SKM-1 (cell line): ENCODE measurements at regions not wholly inside any gene's neighbourhood (a gene's known extent, or its start where the extent isn't known, plus 50 kb on each side); places are given as distances from the start of the nearest gene placed in this dataset.

Experiments used
- DNase-seq: peaks from one replicate; lab custom pipeline; 2025; ENCODE audit not compliant: unreplicated experiment; lab: John Stamatoyannopoulos, UW

DNA sequence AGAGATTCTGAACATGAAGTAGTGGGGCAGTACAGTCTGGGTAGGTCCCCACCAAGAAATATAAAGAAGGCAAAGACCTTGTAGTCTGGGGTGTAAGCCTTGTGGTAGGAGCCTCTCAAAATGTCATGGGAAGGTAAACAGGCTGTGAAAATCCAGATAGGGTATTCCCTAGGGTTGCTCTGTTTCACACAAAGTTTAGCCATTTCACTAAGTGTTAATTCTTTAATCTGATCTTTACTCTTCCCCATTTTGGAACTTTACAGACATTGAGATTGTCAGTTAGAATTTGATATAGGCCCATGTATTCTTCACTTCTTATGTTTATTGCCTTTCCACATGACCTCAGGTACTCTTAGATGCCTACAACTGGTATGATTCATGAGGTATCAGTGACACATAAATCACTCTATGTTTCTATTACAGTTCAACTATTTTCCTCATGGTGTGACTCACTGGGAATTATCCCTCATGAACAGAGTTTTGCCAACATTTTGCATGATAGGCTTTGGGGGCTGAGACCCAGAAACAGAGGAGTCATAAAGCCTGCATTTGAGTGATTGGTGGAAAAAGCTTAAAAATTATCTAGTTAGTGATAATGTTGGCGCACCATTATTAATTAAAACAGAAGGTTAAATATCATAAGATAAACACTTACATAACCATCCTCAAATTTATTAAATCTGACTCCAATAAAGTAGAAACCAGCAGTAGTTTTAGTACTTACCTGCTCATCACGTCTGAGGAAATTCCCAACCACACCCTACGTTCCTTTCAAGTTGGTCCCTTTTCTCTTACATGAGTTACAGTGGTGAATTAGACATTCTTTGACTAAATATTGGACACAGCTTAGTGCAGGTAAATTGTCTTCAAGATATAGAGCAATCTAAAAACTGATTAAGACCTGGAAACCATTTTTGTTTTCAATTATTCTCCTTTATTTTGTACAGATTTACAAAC lies 399.8 kb upstream of the MEF2C start:
- no peak for DNase-seq

DNA sequence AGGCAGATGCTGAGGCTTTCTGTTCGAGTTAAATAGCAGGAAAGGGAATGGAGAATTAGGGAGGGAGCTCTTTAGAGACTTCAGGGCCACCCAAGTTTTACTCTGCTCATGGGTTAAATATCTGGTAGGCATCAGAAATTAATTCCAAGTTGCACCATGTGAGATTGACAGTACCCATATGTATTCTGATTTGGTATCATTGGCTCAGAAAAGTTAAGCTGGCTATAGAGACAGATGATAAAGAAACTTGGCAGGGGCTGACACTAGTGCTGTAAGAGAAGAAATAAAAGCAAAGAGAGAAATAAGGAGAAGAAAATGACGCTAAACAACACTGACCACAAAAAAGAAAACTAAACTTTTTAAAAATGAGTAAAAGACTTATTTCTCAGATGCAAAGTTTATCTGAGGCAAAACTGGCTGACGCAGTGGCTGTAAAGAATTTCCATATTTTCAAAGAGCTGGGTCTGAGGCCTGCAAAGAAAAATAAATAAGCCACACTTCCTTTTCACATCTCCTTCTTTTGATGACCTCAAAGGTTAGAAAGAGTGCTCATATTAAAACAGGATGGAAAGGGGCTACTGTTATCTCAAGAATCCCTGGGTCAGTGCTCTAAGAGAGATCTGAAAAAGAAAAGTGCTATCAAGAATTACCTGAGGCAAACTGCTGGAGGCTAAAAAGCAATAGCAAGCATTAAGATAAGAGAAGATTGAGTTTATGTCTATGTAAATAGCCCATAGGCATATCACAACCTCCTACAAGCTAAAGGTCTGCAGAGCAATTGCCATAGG lies 399.0 kb upstream of the MEF2C start:
- DNase-seq = no peak

DNA sequence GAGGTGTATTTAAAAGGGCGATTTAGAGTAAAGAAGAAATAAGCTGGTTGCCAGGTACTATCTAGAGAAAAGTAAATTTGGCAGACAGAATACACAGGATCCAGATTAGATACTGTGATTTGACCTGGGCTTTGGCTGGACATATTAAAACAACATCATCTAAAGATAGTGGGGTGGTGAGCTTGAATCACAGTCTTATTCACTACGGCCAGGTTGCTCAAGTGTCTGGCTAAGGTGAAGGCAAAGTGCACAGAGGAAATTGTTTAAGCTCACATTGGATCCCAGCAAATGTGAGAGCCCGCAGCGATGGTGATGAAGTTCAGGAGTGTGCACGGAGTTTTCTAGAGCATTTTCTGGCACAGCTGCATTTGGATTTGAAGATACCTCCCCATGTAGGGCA lies 398.2 kb upstream of the MEF2C start:
- DNase-seq = no peak

DNA sequence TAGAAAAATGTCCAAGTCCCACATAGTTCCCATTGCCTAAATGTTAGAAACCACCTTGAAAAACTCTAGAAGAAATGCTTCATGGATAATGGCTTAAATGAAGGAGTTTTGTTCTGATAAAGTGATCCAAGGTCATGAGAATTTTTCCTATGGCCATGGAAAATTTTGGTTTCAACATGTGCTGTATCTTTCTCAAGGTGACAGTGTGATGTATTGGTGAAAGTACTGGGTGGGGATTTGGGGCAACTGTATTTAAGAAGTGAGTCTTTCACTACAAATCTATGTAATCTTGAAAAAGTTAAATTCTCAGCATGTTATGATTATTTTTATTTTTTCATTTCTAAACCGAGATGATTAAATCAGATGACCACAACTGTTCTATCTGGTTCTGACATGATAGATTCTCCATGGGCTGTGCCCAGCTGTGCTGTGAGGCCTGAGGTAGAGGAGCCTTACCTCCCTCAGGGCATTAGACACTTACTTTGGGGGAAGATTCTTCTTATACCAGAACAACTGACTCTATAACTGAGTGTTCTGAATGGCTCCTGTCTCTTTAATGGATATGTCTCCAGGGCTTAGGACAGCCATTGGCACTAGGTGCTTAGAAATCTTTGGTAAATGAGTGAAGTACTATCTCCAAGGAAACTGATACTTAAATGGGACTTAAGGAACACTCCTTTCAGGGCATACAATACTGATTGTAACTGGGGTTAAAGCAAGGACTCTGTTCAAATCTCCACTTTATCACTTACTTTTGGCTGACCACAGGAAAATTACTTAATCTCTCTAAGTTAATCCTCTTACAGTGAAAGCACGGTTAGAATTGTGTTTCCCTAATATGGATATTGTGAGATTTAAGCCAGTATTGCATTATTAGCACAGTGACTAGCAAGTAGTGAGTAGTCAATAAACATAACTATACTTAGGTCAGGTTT lies 397.4 kb upstream of the MEF2C start:
- no peak for DNase-seq

DNA sequence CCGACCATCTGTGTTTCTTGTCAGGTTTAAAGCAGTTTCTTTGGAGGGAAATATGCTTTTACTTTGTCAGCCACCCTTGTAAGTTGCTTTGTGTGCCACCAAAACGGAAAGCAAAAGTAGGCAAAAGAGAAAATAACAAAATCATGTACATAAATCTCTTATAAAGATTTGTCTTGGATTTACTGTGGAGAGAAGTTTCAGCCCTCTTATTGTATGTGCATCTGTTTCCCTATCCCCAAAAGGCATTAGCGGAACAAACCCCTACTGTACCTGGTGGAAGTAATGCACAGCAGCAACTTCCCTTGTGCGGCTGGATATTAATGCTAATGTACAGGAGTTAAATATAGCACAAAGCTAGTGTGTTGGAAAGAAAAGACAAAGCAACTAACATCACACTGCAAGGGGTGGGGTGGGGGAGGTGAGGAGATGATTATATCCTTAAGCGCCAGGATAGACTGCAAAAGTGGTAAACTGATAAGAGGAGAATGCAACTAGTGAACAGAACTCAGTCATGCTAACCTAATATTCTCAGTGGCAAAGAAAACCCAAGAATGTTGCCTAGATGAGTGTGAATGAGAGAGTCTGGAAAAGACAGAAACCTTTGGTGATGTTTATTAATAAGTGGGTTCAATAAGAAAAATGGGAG lies 396.5 kb upstream of the MEF2C start:
- no peak for DNase-seq

DNA sequence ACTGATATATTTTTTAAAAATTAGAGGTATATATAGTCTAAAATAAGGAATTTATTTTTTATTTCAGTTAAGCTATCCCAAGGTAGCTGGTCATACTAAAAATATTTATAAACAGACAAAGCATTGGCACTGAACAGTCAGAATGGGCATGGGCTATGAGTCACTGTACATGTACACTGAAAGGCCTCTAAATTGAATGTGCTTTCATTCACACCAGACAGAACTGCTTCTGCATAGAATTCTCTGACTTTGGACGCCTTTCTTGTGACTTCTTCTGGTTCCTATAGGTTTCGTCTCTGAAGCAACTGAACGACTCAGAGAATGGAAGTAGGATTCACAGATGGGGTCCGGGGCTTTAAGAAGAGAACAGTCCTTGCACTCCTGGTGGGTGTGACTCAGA lies 394.8 kb upstream of the MEF2C start:
- no peak for DNase-seq

DNA sequence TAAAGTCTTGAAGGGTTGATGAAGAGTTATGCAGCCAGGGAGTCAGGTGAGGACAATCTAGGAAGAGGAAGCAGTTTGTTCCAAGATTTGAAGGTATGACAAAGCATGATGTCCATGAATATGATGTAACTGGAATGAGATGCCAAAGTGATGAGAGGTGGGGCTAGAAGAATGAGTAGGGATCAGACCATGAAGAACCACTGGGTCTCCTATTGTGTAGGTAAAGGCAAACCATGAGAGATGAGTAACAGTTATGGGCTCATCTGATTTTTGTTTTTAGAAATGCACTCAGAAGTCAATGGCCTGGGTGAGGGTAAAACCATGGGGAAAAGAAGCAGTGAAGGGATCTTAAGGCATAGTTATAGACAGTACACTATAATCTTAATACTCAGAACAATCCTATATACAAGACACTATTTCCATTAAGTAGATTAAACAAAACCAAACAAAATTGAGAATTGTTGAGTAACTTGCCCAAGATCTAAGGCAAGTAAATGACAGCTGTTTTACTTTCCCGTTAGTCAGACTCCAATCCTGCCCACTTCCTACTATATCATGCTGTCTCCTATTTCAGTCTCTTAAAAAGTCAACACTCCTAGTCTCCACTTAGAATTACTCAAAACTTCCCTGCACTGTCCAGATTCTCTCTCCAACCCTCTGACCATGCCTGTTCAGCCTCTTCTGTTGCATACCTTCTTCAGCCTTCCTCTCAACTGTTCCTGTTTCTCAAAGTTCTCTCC lies 393.8 kb upstream of the MEF2C start:
- no peak for DNase-seq

DNA sequence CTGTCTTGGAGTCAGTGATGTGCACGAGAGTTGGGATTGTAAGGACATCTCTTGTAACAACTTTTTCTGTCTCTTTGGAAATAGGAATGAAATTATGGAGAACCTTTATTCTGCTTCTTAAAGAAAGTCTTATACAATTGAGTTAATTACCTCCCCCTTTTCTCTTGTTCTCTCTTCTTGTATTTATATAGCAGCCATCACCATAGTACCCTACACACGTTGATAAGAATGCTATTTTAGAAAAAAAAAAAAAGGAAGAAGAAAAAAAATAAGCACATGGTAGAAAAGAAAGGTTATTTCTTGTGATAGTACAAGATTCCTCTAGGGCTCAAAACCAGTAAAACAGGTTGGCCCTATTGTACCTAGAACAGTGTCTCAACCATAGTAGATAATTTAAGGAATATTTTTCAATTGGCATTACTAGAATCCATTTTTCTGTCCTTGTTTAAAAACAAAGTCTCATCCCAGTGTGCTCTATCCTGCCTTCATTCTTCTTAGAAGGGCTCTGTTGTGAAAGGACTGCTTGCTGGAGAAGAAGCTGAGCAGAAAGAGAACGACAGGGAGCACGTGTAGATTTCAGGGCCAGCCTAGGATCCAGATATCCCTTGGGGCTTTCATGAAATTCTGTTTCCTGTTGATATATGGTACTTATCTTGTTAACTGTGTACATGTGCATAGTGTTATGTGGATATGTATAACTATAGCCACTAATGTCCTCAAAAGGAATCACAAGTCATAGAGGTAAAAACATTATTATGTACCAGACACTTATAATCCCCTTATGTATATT lies 392.3 kb upstream of the MEF2C start:
- DNase-seq = no peak

DNA sequence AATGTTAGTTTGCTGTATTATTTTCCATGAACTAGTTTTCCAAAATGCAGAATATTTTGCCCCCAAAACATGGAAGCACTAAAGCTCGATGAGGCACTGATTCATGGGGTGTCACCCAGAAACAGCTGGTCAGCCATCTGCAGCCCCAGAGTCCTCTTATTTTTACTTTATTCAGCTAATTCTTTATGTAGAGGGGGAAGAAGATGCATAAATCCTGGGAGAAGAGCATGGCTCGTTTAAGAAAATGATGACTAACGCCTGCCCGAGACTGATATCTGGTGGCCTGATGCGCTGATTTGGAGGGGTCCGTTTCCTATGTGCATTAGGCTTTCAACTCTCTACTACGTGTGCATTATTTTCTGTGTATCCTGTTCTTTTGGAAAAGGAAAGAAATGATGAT lies 390.3 kb upstream of the MEF2C start:
- no peak for DNase-seq

DNA sequence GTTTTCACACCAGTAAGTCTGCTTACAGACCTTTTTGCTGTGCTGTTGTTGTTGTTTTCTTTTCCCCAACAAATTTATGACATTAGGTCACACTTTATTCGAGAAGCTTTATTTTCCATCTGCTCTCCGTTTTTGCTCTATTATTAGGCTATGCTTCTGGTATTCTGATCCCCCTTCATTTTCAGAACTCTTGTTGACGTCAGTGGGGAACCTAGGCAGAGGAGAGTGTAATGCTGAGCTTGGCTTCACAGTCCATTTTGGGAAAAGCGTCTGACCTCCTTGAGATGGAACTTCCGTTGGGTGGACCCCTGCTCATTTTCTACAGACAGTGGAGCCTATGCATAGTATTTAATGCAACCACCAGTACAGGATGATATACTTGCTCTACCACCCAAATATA lies 387.9 kb upstream of the MEF2C start:
- DNase-seq = no peak

DNA sequence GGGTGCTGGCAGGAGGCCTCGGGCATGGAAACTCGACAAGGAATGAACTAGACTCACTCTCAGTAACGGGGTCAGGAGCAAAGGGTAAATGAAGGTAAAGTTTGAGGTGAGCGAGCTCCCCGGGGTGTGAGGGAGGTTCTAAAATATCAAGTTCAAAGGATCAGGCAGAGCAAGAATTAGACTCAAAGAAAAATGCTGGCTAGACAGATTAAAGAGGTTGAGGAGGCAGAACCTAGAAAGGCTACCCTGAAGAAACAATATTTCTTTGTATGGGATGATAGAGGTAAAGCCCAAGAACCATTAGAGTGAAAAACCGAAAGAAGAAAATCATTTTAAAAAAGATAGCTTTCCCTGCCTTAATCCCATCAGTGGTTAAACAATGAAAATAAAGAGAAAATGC lies 386.7 kb upstream of the MEF2C start:
- DNase-seq = no peak

DNA sequence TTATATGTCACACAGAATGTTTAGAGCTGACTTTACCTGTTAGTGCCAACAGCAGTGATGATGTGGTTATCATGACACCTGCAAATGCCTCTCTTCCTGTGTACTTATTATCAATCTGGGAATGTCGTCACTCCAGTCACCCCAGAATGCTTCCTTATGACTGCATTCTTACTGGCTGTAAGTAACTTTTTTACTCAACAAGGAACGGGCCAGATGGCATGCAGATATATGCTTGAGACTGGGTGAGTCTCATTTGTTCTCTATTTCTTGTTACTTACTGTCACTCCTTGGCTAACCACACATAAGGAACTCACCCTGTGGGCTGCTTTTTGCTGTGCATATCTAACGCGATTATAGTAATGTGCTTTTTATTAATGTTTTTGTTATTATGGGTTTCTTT lies 385.5 kb upstream of the MEF2C start:
- no peak for DNase-seq

DNA sequence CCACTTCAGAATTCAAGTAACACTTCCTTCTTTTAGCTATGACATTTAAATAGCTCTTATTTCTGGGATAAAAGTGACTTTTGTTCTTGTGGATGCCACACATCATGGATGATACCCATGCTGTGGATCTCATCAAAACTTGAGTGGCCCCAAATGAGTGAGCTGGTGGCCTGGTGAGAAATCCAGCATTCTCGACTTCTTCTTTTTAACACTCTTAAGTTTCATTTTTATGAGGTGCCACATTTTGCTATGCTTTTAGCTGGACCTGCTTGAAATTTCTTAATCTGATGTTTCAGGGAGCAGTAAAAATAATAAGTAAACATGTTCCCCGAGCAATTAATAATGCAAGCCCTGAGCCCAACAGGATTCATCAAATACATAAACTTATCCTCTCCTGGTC lies 384.8 kb upstream of the MEF2C start:
- DNase-seq = no peak

DNA sequence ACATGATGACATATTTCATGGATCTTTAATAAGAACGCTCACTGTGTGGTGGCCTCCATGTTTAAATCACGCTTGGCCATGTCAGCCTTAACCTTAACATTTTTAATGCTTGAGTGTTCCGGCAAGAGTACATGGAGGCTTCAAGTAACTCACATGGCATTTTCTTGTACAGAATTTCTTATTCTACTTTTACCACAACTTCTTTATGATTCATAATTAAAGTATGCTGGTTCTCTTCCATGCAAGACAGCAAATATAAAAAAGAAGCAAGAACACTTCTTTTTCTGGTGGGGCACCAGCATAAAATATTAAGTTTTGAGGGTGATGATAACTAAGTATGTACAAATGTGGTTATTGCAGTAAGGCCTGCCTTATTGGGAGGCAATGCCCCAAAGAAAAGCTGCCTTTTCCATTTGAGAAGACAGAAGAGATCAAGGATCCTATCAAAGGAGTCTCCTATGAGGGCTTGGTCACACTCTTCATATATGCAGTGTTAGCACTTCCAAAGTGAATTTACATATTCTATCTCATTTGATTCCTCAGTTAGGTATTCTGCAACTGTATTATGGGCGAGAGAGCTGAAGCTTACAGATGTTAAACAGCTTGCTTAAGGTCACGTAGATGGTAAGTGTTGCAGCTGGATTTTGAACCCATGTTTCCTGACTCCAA lies 382.7 kb upstream of the MEF2C start:
- no peak for DNase-seq

DNA sequence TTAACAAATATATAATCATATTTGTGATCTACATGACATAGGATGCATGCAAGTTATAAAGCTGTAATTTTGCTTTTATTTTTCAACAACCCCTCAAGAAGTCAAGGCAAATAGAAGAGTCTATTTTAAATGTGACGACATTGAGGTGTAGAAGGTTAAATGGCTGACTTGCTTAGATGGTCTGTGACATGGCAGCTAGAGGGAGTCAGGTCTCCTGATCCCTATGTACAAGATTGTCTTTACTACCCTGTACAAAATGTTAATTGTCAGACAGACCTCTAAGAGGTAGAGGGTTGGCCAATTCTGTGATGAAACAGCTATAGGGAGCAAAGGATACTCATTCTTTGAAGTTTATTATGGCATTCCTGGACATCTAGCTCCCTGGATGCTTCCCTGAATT lies 380.9 kb upstream of the MEF2C start:
- no peak for DNase-seq

DNA sequence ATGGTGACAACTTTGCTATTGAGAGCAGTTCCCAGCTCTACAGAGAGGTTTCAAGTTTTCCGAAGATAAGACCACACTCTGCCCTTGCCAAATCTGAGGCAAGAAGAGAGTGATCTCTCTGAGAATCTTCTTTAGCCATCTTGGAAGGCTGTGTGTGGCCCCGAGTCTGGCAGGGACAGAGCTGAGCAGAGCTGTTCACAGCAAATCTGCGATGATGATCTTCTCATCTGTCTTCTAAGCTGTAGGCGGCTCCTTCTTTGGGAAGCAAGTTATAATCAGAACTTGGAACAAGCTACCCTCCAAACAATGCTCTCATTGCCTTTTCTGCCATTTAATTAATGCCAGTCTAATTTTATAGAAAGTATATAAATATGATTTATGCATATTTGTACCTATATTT lies 379.0 kb upstream of the MEF2C start:
- DNase-seq = no peak

DNA sequence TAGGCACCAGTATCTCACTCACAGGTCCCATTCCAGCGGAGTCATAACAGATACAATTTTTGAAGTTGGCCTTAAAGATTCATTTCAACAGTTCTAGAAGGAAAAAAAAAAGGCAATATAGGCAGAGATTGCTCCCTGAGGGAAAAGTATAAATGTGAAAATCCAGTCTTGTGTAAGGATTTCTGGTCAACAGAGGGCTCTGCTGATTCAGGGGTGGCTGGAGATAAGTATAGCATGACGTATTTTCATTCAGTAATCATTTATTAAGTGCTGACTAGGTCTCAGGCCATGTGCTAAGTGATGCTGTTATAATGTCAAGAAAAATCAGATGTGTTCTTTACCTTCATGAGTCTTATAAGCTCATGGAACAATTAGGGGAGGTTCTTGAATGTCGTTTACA lies 377.3 kb upstream of the MEF2C start:
- DNase-seq = no peak

DNA sequence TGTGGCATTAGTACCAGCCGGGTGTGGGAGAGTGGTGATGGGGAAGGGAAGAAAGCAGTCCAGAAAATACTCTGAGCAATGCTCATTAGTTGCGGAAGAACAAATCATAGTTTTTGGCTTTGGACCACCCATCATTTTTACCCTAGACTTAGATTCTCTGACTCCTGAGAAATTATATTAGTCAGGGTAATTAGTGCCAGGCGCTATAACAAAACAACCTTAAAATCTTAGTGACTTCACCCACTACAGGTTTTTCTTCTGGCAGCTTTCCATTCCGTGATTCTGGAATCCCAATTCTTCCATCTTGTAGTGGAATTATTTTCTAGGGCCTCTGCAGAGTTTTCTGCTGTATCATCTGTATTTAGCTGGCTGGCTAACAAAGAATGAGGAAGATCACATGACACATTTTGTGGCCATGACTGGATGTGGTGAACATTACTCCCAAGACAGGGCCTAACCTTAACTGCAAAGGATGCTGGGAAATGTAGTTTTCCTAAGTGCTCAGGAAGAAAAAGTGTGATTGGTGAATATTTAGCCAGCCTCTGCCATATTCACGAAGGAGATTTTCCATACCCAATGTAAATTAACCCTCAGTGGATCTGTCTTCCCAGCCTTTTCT lies 373.0 kb upstream of the MEF2C start:
- no peak for DNase-seq
